ENCODE measurements at regions not wholly inside any gene's neighbourhood (a gene's known extent, or its start where the extent isn't known, plus 50 kb on each side); places are given as distances from the start of the nearest gene placed in this dataset.

DNA sequence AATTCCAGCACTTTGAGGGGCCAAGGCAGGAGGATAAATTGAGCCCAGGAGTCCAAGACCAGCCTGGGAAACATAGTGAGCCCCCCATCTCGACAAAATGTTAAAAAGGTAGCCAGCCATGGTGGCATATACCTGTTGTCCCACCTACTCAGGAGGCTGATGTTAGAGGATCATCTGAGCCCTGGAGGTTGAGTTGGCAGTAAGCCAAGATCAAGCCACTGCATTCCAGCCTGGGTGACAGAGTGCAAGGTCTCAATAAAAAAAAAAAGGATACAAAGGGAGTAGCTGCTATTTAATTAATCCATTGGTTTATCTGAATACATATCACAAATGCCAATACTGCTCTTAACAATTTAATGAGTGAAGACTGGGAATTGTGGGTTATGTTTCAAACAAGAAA is 327.8 kb downstream of the CPS1 start:
- TF ChIP-seq, protein P1, sequence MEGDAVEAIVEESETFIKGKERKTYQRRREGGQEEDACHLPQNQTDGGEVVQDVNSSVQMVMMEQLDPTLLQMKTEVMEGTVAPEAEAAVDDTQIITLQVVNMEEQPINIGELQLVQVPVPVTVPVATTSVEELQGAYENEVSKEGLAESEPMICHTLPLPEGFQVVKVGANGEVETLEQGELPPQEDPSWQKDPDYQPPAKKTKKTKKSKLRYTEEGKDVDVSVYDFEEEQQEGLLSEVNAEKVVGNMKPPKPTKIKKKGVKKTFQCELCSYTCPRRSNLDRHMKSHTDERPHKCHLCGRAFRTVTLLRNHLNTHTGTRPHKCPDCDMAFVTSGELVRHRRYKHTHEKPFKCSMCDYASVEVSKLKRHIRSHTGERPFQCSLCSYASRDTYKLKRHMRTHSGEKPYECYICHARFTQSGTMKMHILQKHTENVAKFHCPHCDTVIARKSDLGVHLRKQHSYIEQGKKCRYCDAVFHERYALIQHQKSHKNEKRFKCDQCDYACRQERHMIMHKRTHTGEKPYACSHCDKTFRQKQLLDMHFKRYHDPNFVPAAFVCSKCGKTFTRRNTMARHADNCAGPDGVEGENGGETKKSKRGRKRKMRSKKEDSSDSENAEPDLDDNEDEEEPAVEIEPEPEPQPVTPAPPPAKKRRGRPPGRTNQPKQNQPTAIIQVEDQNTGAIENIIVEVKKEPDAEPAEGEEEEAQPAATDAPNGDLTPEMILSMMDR (IDR thresholded peaks at IDR 0.05; ENCODE audit: low read length) = no peak
- TF ChIP-seq EZH2 (optimal IDR thresholded peaks at IDR 0.05; ENCODE audit: low read depth, low read length) = no peak
